ENCODE measurements at regions not wholly inside any gene's neighbourhood (a gene's known extent, or its start where the extent isn't known, plus 50 kb on each side); places are given as distances from the start of the nearest gene placed in this dataset.

DNA sequence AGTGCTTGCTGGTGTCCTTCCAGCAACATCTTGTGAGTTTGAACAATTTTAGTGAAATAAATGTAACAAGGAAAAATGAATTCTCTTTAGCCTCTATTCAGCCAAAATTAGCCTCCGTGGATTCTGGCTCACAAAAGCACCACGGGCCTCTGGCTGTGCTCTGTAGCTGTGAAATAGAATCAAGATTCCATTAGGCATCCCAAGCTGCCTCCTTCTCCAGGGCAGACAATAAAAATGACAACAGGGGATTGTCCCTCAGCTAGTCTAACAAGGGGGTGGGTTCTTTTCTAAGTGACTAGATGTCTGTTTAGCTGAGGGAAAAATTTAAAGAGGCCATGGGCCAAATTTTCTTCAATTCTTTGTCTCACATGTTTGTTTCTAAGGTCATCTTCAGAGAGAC is 254.7 kb upstream of the FIGN start:
- Mint-ChIP-seq H3K27ac (no peak overlapping the region), H3K4me3 (no peak overlapping the region), H3K27me3 (ENCODE audit: insufficient read depth) (no peaks in the 10 kb centered on the region), H3K4me1 (ENCODE audit: low read depth) (no peaks in the 10 kb centered on the region), H3K36me3 (ENCODE audit: low read depth) (no peaks in the 10 kb centered on the region), H3K9me3 (peaks cover 20% of the 10 kb centered on the region)
- no peak for DNase-seq
- TF ChIP-seq, protein P1, sequence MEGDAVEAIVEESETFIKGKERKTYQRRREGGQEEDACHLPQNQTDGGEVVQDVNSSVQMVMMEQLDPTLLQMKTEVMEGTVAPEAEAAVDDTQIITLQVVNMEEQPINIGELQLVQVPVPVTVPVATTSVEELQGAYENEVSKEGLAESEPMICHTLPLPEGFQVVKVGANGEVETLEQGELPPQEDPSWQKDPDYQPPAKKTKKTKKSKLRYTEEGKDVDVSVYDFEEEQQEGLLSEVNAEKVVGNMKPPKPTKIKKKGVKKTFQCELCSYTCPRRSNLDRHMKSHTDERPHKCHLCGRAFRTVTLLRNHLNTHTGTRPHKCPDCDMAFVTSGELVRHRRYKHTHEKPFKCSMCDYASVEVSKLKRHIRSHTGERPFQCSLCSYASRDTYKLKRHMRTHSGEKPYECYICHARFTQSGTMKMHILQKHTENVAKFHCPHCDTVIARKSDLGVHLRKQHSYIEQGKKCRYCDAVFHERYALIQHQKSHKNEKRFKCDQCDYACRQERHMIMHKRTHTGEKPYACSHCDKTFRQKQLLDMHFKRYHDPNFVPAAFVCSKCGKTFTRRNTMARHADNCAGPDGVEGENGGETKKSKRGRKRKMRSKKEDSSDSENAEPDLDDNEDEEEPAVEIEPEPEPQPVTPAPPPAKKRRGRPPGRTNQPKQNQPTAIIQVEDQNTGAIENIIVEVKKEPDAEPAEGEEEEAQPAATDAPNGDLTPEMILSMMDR (IDR thresholded peaks at IDR 0.05): no peak

DNA sequence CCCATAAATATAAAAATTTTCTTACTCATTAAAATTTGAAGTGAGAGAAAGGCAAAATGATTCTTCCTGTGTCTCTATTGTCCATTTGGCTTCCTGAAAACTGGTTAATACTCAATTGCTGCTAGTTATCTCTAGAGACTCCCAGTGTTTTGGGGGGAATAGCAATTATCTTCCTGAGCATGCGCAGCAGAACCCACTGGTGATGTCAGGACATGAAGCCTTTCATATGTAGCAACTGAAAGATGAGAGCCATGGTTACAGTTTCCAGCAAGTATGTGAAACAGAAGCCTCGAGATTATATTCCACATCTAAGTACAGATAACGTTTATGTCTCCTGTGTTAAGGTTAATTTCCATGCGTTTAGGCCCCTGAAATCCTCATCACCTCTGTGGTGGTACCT is 254.3 kb upstream of the FIGN start:
- Mint-ChIP-seq H3K27me3 (ENCODE audit: insufficient read depth) (no peaks in the 10 kb centered on the region), H3K36me3 (ENCODE audit: low read depth) (no peaks in the 10 kb centered on the region), H3K9me3 (peaks cover 20% of the 10 kb centered on the region), H3K27ac (no peak overlapping the region), H3K4me3 (no peak overlapping the region), H3K4me1 (ENCODE audit: low read depth) (no peaks in the 10 kb centered on the region)
- DNase-seq: no peak
- TF ChIP-seq, protein P1 (IDR thresholded peaks at IDR 0.05): no peak

DNA sequence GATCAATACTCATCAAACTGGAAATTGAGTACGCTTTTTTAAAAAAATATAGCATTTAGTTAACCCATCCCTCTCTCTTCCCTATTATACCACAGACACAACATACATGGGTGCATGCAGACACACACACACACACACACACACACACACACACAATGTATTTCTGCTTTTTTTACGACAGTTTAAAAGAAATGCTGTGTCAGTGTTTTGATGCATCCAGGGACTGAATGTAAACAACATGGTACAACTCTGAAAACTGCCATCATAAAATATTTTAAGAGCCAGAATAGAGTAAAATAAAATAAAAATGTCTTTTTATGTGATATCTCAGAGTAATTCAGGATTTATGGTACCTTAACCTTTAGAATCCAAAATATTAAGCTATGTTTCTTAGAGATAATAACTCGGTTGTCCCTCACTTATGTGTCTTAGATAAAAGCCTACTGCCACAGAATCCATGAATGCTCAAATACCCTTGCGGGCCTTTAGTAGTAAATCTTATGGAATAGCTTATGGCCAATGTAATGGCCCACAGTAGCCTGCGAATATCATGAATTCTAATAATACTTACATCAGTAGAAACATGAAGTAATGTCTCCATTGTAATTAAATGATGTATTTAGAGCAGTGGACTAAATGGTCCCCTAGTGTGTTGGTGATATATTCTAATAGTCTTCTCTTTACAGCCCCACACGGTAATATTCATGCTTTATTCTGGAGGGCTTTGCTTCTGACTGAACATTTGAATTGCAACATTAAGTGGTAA is 251.6 kb upstream of the FIGN start:
- Mint-ChIP-seq H3K4me3 (no peak overlapping the region), H3K27me3 (ENCODE audit: insufficient read depth) (no peaks in the 10 kb centered on the region), H3K27ac (no peak overlapping the region), H3K36me3 (ENCODE audit: low read depth) (no peaks in the 10 kb centered on the region), H3K9me3 (peaks cover 17% of the 10 kb centered on the region), H3K4me1 (ENCODE audit: low read depth) (no peaks in the 10 kb centered on the region)
- TF ChIP-seq, protein P1 (IDR thresholded peaks at IDR 0.05): no peak
- DNase-seq: no peak

DNA sequence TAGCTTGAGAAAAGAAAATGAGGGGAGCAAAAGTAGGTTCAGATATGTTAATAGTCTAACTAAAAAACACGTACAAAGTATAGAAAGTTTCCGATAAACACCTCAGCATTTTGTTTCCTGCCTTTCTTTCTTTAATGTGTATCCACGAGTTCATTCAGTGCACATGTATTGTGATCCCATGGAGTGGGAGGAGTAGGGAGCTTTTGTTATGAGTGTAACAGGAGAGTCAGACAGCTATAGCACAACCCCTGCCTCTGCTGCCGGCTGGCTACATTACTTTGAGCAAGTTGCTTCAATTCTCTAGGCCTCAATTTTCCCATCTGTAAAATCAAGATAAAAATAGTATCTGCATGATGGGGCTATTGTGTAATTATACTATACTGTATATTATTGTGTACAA is 249.2 kb upstream of the FIGN start:
- TF ChIP-seq, protein P1 (IDR thresholded peaks at IDR 0.05): no peak
- Mint-ChIP-seq H3K27ac (no peak overlapping the region), H3K4me3 (no peak overlapping the region), H3K4me1 (ENCODE audit: low read depth) (no peaks in the 10 kb centered on the region), H3K27me3 (ENCODE audit: insufficient read depth) (no peaks in the 10 kb centered on the region), H3K9me3 (peaks cover 24% of the 10 kb centered on the region), H3K36me3 (ENCODE audit: low read depth) (no peaks in the 10 kb centered on the region)
- no peak for DNase-seq

DNA sequence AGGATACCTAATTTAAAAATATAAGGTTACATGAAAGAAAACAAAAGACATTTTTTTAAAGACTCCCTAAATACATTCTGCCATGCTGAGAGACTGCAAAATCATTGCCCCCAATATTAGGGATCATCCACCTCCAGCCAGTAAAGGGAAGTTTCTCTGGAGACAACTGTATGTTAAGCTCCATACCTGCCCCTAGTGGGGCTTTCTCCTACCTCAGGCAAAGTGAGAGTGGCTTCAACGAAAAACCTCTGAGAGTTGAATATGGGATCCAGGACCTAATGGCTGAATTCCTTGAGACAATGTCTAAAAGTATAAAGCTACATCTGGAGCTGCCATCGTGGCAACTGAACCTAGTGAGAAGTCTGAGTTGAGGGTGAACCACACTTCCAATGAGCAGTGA is 248.1 kb upstream of the FIGN start:
- Mint-ChIP-seq H3K4me3 (no peak overlapping the region), H3K27me3 (ENCODE audit: insufficient read depth) (no peaks in the 10 kb centered on the region), H3K9me3 (peaks cover 21% of the 10 kb centered on the region)

More for the DNA sequence above, 248.1 kb upstream of the FIGN start:
- TF ChIP-seq, protein P1 (IDR thresholded peaks at IDR 0.05): no peak
- Mint-ChIP-seq H3K36me3 (ENCODE audit: low read depth) (no peaks in the 10 kb centered on the region), H3K27ac (no peak overlapping the region), H3K4me1 (ENCODE audit: low read depth) (no peaks in the 10 kb centered on the region)
- DNase-seq: no peak
